SK-N-MC (cell line): ENCODE measurements at regions not wholly inside any gene's neighbourhood (a gene's known extent, or its start where the extent isn't known, plus 50 kb on each side); places are given as distances from the start of the nearest gene placed in this dataset.

Source experiments
- EZH2 ChIP-seq: fragments of 200-600 bp; sonication (generic); IDR thresholded peaks from one replicate; pipeline ENCODE4 v1.6.1; 2017; ENCODE audit warnings: antibody characterized with exemption
- FOXP2 ChIP-seq: optimal IDR thresholded peaks from 2 replicates; pipeline ENCODE3; 2011; ENCODE audit warnings: mild to moderate bottlenecking, moderate library complexity; ENCODE audit not compliant: insufficient read depth; ENCODE audit errors: extremely low read length, control extremely low read depth
- POLR2AphosphoS5 ChIP-seq: IDR thresholded peaks from 2 replicates; pipeline ENCODE4 v1.6.1; 2012; ENCODE audit warnings: mild to moderate bottlenecking, low read depth, low read length, borderline replicate concordance

DNA sequence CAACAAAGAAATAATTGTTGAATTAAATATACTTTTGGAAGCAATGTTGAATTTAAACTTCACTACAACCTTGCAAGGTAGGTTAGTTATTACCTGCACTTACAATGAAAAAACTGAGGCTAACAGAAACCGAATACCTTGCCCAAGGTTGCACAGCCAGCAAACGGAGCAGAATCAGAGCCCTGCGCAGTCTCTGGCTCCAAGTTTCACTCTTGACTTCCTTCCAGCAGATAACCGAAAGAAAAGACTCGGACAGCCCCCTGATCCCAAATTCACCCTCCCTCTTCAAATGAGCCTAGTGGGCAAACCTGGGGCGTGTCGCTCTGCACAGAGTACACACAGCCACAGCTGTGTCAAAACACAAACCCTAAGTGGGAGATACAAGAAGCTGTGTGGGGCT, 72.1 kb upstream of the FOXQ1 start:
- TF ChIP-seq EZH2: no peak
- no peak for TF ChIP-seq POLR2AphosphoS5
- TF ChIP-seq FOXP2: no peak
